GM23338 (cell line): ENCODE measurements at regions not wholly inside any gene's neighbourhood (a gene's known extent, or its start where the extent isn't known, plus 50 kb on each side); places are given as distances from the start of the nearest gene placed in this dataset.
"Not testable (repeated sequence)": the region's sequence is repeated elsewhere in the genome, so short reads cannot be mapped to it uniquely, and the experiment has no call there.

Experiments used
- ATAC-seq: fragments of 200-7000 bp; cut with Tn5 transposase; 3 replicates; pipeline ENCODE4 v1.9.1; 2020
- DNase-seq: peaks from one replicate; pipeline ENCODE4 v3.0.0-alpha.2; 2015; ENCODE audit warnings: low spot score
- H2AFZ ChIP-seq: fragments of 200-600 bp; sonication (generic); 2 replicates; pipeline ENCODE4 v1.8.0; 2016; ENCODE audit warnings: antibody characterized with exemption, mild to moderate bottlenecking, moderate library complexity
- H3F3A ChIP-seq: fragments of 200-600 bp; sonication (generic); replicated peaks from 2 replicates; pipeline ENCODE4 v1.8.0; 2017; ENCODE audit warnings: antibody characterized with exemption, mixed run types, low read depth
- H3K27ac ChIP-seq: fragments of 200-600 bp; sonication (generic); 2 replicates; pipeline ENCODE4 v1.6.1; 2016; ENCODE audit warnings: low read depth
- H3K27me3 ChIP-seq: fragments of 200-600 bp; sonication (generic); 2 replicates; pipeline ENCODE4 v1.8.0; 2016; ENCODE audit warnings: mild to moderate bottlenecking, mixed run types, moderate library complexity; ENCODE audit not compliant: insufficient read depth
- H3K36me3 ChIP-seq: fragments of 200-600 bp; sonication (generic); 2 replicates; pipeline ENCODE4 v1.8.0; 2016; ENCODE audit warnings: mild to moderate bottlenecking; ENCODE audit not compliant: insufficient read depth
- H3K4me1 ChIP-seq: fragments of 200-600 bp; sonication (generic); 2 replicates; pipeline ENCODE4 v1.8.0; 2016; ENCODE audit warnings: mild to moderate bottlenecking, moderate library complexity; ENCODE audit not compliant: insufficient read depth
- H3K4me2 ChIP-seq: fragments of 200-600 bp; sonication (generic); 2 replicates; pipeline ENCODE4 v1.7.1; 2017; ENCODE audit warnings: mixed run types
- H3K4me3 ChIP-seq: fragments of 200-600 bp; sonication (generic); 2 replicates; pipeline ENCODE4 v1.6.1; 2016; ENCODE audit warnings: mixed run types
- H3K79me2 ChIP-seq: fragments of 200-600 bp; sonication (generic); replicated peaks from 2 replicates; pipeline ENCODE4 v1.8.0; 2017; ENCODE audit warnings: mild to moderate bottlenecking; ENCODE audit not compliant: insufficient read depth
- H3K9me2 ChIP-seq: fragments of 200-600 bp; sonication (generic); 2 replicates; pipeline ENCODE4 v1.8.0; 2017; ENCODE audit not compliant: insufficient read depth
- H4K20me1 ChIP-seq: fragments of 200-600 bp; sonication (generic); replicated peaks from 2 replicates; pipeline ENCODE4 v1.8.0; 2017; ENCODE audit warnings: mild to moderate bottlenecking; ENCODE audit not compliant: insufficient read depth
- H3K27ac Mint-ChIP-seq: 2 replicates; pipeline ENCODE4 v1.8.0; 2020; ENCODE audit warnings: inconsistent platforms, mild to moderate bottlenecking, moderate library complexity, mixed read lengths
- H3K27me3 Mint-ChIP-seq: 3 replicates; pipeline ENCODE4 v1.8.0; 2022; ENCODE audit warnings: low read depth, mild to moderate bottlenecking, moderate library complexity, mixed read lengths, inconsistent platforms; ENCODE audit not compliant: insufficient read depth, poor library complexity
- H3K36me3 Mint-ChIP-seq: 3 replicates; pipeline ENCODE4 v1.8.0; 2021; ENCODE audit warnings: low read depth, mild to moderate bottlenecking, inconsistent platforms, moderate library complexity, mixed read lengths
- H3K4me1 Mint-ChIP-seq: 3 replicates; pipeline ENCODE4 v1.8.0; 2020; ENCODE audit warnings: mild to moderate bottlenecking, inconsistent platforms, mixed read lengths
- H3K4me3 Mint-ChIP-seq: 3 replicates; pipeline ENCODE4 v1.8.0; 2021; ENCODE audit warnings: moderate library complexity, mild to moderate bottlenecking, inconsistent platforms, mixed read lengths
- H3K9me3 Mint-ChIP-seq: 3 replicates; pipeline ENCODE4 v1.8.0; 2020; ENCODE audit warnings: moderate library complexity, mild to moderate bottlenecking, inconsistent platforms, mixed read lengths
- EZH2 ChIP-seq: fragments of 200-600 bp; sonication (generic); IDR thresholded peaks from one replicate; pipeline ENCODE4 v1.8.0; 2017; ENCODE audit warnings: antibody characterized with exemption, mild to moderate bottlenecking, low read depth; ENCODE audit not compliant: unreplicated experiment
- TF ChIP-seq, protein P1 (sequence below), 2 experiments: fragments of 200-600 bp in 1 of 2; sonication (generic) in 1 of 2; conservative IDR thresholded peaks; 2 replicates each; pipeline versions ENCODE4 v1.5.1 to v1.6.1; 2016 to 2017; ENCODE audit warnings: antibody characterized with exemption in 2 of 2, low read depth in 2 of 2, mild to moderate bottlenecking in 2 of 2, moderate library complexity in 1 of 2

DNA sequence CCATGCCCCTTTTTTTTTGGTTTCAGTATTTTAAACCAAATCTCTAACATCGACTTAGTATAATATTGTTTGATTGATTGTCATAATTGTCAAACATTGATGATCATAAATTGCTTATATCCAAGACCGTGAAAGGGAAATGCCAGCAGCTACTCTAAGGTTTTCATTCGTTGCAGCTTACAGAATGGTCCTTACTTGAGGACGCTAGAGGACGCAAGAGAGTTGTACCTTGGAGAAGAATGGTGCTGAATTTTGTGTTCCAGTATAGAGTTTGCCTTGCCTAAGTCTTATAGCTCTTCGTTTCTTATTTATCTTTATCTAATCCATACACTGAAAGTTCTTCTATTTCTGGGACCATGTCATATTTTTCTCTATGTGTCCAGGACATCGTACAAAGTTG is 675.6 kb upstream of the DEFB115 start:
- peaks cover 15% of the 10 kb centered on the region for H3K27me3 Mint-ChIP-seq
- H2AFZ ChIP-seq, H3K27ac Mint-ChIP-seq, H3F3A ChIP-seq, ATAC-seq, H3K4me2 ChIP-seq, H3K79me2 ChIP-seq, H3K36me3 Mint-ChIP-seq, H3K4me1 ChIP-seq, H3K27ac ChIP-seq, H3K4me3 Mint-ChIP-seq, H3K36me3 ChIP-seq, H3K9me2 ChIP-seq, H3K4me1 Mint-ChIP-seq, H3K9me3 Mint-ChIP-seq, H4K20me1 ChIP-seq, H3K4me3 ChIP-seq: not testable (repeated sequence)
- peak; percentile 66 for DNase-seq
- TF ChIP-seq, protein P1, sequence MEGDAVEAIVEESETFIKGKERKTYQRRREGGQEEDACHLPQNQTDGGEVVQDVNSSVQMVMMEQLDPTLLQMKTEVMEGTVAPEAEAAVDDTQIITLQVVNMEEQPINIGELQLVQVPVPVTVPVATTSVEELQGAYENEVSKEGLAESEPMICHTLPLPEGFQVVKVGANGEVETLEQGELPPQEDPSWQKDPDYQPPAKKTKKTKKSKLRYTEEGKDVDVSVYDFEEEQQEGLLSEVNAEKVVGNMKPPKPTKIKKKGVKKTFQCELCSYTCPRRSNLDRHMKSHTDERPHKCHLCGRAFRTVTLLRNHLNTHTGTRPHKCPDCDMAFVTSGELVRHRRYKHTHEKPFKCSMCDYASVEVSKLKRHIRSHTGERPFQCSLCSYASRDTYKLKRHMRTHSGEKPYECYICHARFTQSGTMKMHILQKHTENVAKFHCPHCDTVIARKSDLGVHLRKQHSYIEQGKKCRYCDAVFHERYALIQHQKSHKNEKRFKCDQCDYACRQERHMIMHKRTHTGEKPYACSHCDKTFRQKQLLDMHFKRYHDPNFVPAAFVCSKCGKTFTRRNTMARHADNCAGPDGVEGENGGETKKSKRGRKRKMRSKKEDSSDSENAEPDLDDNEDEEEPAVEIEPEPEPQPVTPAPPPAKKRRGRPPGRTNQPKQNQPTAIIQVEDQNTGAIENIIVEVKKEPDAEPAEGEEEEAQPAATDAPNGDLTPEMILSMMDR (conservative IDR thresholded peaks at IDR 0.05; ENCODE audit: low read depth in 2 of 2), result peak; percentile 72 to 80
- H3K27me3 ChIP-seq, result peaks cover 41% of the 10 kb centered on the region

GRCh38 chr20:30584403-30584802 is 673.1 kb upstream of the DEFB115 start:
- Histone ChIP-seq H3K27me3 (peaks cover 64% of the 10 kb centered on the region), H3K4me2 (peak overlapping the region; percentile 81; the same call in 1 of the 2 replicates), H3K4me3 (peak overlapping the region; percentile 60)
- H3K9me3 Mint-ChIP-seq, H2AFZ ChIP-seq, H3K36me3 Mint-ChIP-seq, H3K4me1 ChIP-seq, DNase-seq, H3F3A ChIP-seq, H3K79me2 ChIP-seq, H3K9me2 ChIP-seq, H3K27ac ChIP-seq, H4K20me1 ChIP-seq, H3K4me1 Mint-ChIP-seq, H3K4me3 Mint-ChIP-seq, H3K27ac Mint-ChIP-seq, ATAC-seq, H3K36me3 ChIP-seq: not testable (repeated sequence)
- peaks cover 22% of the 10 kb centered on the region for H3K27me3 Mint-ChIP-seq

DNA sequence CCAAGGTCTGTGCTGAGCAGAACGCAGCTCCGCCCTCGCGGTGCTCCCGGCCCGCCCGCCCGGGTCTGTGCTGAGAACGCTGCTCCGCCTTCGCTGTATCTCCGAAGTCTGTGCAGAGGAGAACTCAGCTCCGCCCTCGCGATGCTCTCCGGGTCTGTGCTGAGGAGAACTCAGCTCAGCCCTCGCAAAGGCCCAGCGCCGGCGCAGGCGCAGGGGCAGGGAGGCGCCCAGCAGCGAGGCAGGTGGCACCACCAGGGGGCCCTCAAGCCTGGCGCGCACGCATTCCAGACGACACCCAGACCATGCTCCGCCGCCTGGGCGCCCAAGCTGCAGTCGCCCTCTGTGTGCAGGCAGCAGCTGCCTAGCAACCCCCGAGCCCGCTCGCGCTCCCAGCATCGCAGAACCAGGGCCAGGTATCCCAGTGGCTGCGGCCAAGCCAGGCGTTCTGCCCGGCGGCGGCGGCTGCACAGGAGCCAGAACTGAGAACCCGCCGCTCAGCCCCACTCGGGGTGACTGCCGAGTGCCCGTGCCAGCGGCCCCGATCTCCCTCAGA is 672.1 kb upstream of the DEFB115 start:
- H3K36me3 ChIP-seq, H3K9me2 ChIP-seq, H3K79me2 ChIP-seq, H3K27ac ChIP-seq, H3K4me1 ChIP-seq, H2AFZ ChIP-seq, H3K9me3 Mint-ChIP-seq, H3K4me1 Mint-ChIP-seq, H3K27ac Mint-ChIP-seq, H4K20me1 ChIP-seq, H3K36me3 Mint-ChIP-seq, H3F3A ChIP-seq: not testable (repeated sequence)
- peak overlapping the region; percentile 81 for H3K4me2 ChIP-seq
- ATAC-seq (peak; percentile 96), DNase-seq (peak; percentile 61)
- H3K27me3 Mint-ChIP-seq, result peaks cover 22% of the 10 kb centered on the region
- peaks cover 64% of the 10 kb centered on the region for H3K27me3 ChIP-seq
- peak overlapping the region; percentile 65; the same call in 2 of the 3 replicates for H3K4me3 Mint-ChIP-seq
- H3K4me3 ChIP-seq, result peak overlapping the region; percentile 60

GRCh38 chr20:30586178-30586577 is 671.3 kb upstream of the DEFB115 start:
- not testable (repeated sequence) for H3K79me2 ChIP-seq, H3K27ac ChIP-seq, H3K9me3 Mint-ChIP-seq, H3K36me3 ChIP-seq, H3F3A ChIP-seq, H3K9me2 ChIP-seq, H3K36me3 Mint-ChIP-seq, H3K4me1 Mint-ChIP-seq, H3K27ac Mint-ChIP-seq, H2AFZ ChIP-seq, H3K4me1 ChIP-seq, H4K20me1 ChIP-seq
- peaks cover 22% of the 10 kb centered on the region for H3K27me3 Mint-ChIP-seq
- peak; percentile 46 for TF ChIP-seq EZH2
- H3K27me3 ChIP-seq, result peaks cover 64% of the 10 kb centered on the region
- peak overlapping the region; percentile 60 for H3K4me3 ChIP-seq
- H3K4me3 Mint-ChIP-seq, result peak overlapping the region; percentile 69; the same call in 2 of the 3 replicates
- DNase-seq (peak; percentile 41), ATAC-seq (peak; percentile 23)
- peak overlapping the region; percentile 81 for H3K4me2 ChIP-seq
